COLO668 (cell line): ENCODE measurements at regions not wholly inside any gene's neighbourhood (a gene's known extent, or its start where the extent isn't known, plus 50 kb on each side); places are given as distances from the start of the nearest gene placed in this dataset.
A peak's percentile ranks its signal among the peaks of the same experiment; 100 is the strongest.

ENCODE experiments used
- DNase-seq: peaks from one replicate; lab custom pipeline; 2025; ENCODE audit not compliant: unreplicated experiment; lab: John Stamatoyannopoulos, UW

GRCh38 chr7:17016402-17017010, 134.7 kb upstream of the AGR3 start:
- DNase-seq: no peak

GRCh38 chr7:17019106-17019505, 137.3 kb upstream of the AGR3 start:
- no peak for DNase-seq

- peak; percentile 68 for DNase-seq
These were observed 138.5 kb upstream of the AGR3 start for GRCh38 chr7:17020250-17020649.

GRCh38 chr7:17021205-17021604, 139.4 kb upstream of the AGR3 start:
- DNase-seq: no peak

- no peak for DNase-seq
These were observed 141.1 kb upstream of the AGR3 start for GRCh38 chr7:17022920-17023319.

GRCh38 chr7:17026269-17026668, 144.5 kb upstream of the AGR3 start:
- no peak for DNase-seq

- DNase-seq: no peak
These were observed 145.5 kb upstream of the AGR3 start for GRCh38 chr7:17027143-17027788.

GRCh38 chr7:17027789-17028152, 146.0 kb upstream of the AGR3 start:
- no peak for DNase-seq

- DNase-seq: no peak
These were observed 147.4 kb upstream of the AGR3 start for GRCh38 chr7:17029150-17029549.

- DNase-seq: no peak
These were observed 148.8 kb upstream of the AGR3 start for GRCh38 chr7:17030559-17030958.

GRCh38 chr7:17031906-17032551, 150.2 kb upstream of the AGR3 start:
- no peak for DNase-seq

- no peak for DNase-seq
These were observed 151.5 kb upstream of the AGR3 start for GRCh38 chr7:17033245-17033644.

- DNase-seq: no peak
These were observed 154.8 kb upstream of the AGR3 start for GRCh38 chr7:17036584-17036983.

GRCh38 chr7:17037356-17037755, 155.6 kb upstream of the AGR3 start:
- no peak for DNase-seq

- DNase-seq: no peak
These were observed 156.5 kb upstream of the AGR3 start for GRCh38 chr7:17038160-17038782.

GRCh38 chr7:17038783-17039170, 157.0 kb upstream of the AGR3 start:
- no peak for DNase-seq

GRCh38 chr7:17039372-17039771, 157.6 kb upstream of the AGR3 start:
- no peak for DNase-seq

GRCh38 chr7:17040716-17041115, 158.9 kb upstream of the AGR3 start:
- no peak for DNase-seq

- no peak for DNase-seq
These were observed 159.5 kb upstream of the AGR3 start for GRCh38 chr7:17041324-17041723.

GRCh38 chr7:17042211-17042610, 160.4 kb upstream of the AGR3 start:
- no peak for DNase-seq

- DNase-seq: no peak
These were observed 161.5 kb upstream of the AGR3 start for GRCh38 chr7:17043012-17043877.
